ENCODE measurements at regions not wholly inside any gene's neighbourhood (a gene's known extent, or its start where the extent isn't known, plus 50 kb on each side); places are given as distances from the start of the nearest gene placed in this dataset.

GRCh38 chr3:89955156-89955555 lies 847.7 kb downstream of the EPHA3 start:
- TF ChIP-seq, protein P1, sequence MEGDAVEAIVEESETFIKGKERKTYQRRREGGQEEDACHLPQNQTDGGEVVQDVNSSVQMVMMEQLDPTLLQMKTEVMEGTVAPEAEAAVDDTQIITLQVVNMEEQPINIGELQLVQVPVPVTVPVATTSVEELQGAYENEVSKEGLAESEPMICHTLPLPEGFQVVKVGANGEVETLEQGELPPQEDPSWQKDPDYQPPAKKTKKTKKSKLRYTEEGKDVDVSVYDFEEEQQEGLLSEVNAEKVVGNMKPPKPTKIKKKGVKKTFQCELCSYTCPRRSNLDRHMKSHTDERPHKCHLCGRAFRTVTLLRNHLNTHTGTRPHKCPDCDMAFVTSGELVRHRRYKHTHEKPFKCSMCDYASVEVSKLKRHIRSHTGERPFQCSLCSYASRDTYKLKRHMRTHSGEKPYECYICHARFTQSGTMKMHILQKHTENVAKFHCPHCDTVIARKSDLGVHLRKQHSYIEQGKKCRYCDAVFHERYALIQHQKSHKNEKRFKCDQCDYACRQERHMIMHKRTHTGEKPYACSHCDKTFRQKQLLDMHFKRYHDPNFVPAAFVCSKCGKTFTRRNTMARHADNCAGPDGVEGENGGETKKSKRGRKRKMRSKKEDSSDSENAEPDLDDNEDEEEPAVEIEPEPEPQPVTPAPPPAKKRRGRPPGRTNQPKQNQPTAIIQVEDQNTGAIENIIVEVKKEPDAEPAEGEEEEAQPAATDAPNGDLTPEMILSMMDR (IDR thresholded peaks at IDR 0.05) = no peak
- no peak for TF ChIP-seq POLR2A (IDR thresholded peaks at IDR 0.05)
